ENCODE measurements at regions not wholly inside any gene's neighbourhood (a gene's known extent, or its start where the extent isn't known, plus 50 kb on each side); places are given as distances from the start of the nearest gene placed in this dataset.

GRCh38 chr3:21105784-21106183 is 645.2 kb downstream of the ZNF385D start (continued):
- no peak for TF ChIP-seq ATF2 (CRISPR knock-in tag; IDR thresholded peaks at IDR 0.05; ENCODE audit: borderline replicate concordance, low read depth)
- no peak for TF ChIP-seq ZNF317 (CRISPR knock-in tag; IDR thresholded peaks at IDR 0.05; ENCODE audit: borderline replicate concordance, low read depth)

GRCh38 chr3:21100656-21101359 is 650.2 kb downstream of the ZNF385D start:
- CTCF ChIA-PET: no interaction called here
- ATAC-seq: no peak
- no peak for TF ChIP-seq SP1 (CRISPR knock-in tag; conservative IDR thresholded peaks at IDR 0.05)
- no peak for TF ChIP-seq FOXJ3 (CRISPR knock-in tag; IDR thresholded peaks at IDR 0.05; ENCODE audit: borderline replicate concordance)
- TF ChIP-seq GRHL2 (CRISPR knock-in tag; IDR thresholded peaks at IDR 0.05; ENCODE audit: insufficient replicate concordance, severe bottlenecking): no peak
- TF ChIP-seq, protein P1, sequence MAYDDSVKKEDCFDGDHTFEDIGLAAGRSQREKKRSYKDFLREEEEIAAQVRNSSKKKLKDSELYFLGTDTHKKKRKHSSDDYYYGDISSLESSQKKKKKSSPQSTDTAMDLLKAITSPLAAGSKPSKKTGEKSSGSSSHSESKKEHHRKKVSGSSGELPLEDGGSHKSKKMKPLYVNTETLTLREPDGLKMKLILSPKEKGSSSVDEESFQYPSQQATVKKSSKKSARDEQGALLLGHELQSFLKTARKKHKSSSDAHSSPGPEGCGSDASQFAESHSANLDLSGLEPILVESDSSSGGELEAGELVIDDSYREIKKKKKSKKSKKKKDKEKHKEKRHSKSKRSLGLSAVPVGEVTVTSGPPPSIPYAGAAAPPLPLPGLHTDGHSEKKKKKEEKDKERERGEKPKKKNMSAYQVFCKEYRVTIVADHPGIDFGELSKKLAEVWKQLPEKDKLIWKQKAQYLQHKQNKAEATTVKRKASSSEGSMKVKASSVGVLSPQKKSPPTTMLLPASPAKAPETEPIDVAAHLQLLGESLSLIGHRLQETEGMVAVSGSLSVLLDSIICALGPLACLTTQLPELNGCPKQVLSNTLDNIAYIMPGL (CRISPR knock-in tag; IDR thresholded peaks at IDR 0.05): no peak
- no peak for TF ChIP-seq CTCF (IDR thresholded peaks at IDR 0.05)
- DNase-seq (ENCODE audit: low spot score): no peak
- H3K9me3 Mint-ChIP-seq: peaks cover 23% of the 10 kb centered on the region
- no peaks in the 10 kb centered on the region for H3K4me1 Mint-ChIP-seq
- no peak overlapping the region for H3K27ac Mint-ChIP-seq
- no peaks in the 10 kb centered on the region for H3K36me3 Mint-ChIP-seq
- POLR2A ChIA-PET: no interaction called here
- no peak overlapping the region for H3K4me3 Mint-ChIP-seq
- no peaks in the 10 kb centered on the region for H3K27me3 Mint-ChIP-seq (ENCODE audit: low read depth)

DNA sequence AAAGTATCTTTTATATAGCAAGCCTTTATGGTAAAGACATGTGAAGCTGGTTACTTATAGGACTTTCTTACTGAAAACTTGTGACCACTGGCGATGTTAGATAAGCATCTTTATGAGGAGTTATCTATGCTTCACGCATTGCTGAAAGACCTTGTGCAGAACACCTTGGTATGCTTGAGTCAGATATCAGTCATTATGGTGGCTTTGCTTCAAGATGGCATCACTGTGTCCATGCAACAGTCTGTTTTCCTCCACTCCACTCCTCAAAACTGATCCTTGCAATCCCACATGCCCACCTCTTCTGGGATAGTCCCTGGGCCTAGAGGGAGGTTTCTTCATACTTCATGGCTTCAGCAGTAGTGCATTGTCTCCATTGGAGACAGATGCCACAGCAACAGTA is 656.3 kb downstream of the ZNF385D start:
- H3K9me3 Mint-ChIP-seq: no peaks in the 10 kb centered on the region
- no peak overlapping the region for H3K27ac Mint-ChIP-seq
- TF ChIP-seq ZBTB21 (CRISPR knock-in tag; IDR thresholded peaks at IDR 0.05; ENCODE audit: borderline replicate concordance): no peak
- no peak for TF ChIP-seq ATF6 (CRISPR knock-in tag; IDR thresholded peaks at IDR 0.05)
- no peak for TF ChIP-seq SMAD3 (CRISPR knock-in tag; IDR thresholded peaks at IDR 0.05; ENCODE audit: borderline replicate concordance)
- TF ChIP-seq KAT7 (CRISPR knock-in tag; IDR thresholded peaks at IDR 0.05; ENCODE audit: borderline replicate concordance): no peak
- TF ChIP-seq, protein P1 (CRISPR knock-in tag; IDR thresholded peaks at IDR 0.05): no peak
- no peak for TF ChIP-seq RELA (CRISPR knock-in tag; IDR thresholded peaks at IDR 0.05; ENCODE audit: borderline replicate concordance)
- no peak for TF ChIP-seq SP1 (CRISPR knock-in tag; conservative IDR thresholded peaks at IDR 0.05)
- TF ChIP-seq CREB1 (CRISPR knock-in tag; IDR thresholded peaks at IDR 0.05): no peak
- no peak for TF ChIP-seq ATF2 (CRISPR knock-in tag; IDR thresholded peaks at IDR 0.05; ENCODE audit: borderline replicate concordance, low read depth)
- no peak for TF ChIP-seq CDX4 (CRISPR knock-in tag; IDR thresholded peaks at IDR 0.05; ENCODE audit: borderline replicate concordance)
- TF ChIP-seq, protein P2, sequence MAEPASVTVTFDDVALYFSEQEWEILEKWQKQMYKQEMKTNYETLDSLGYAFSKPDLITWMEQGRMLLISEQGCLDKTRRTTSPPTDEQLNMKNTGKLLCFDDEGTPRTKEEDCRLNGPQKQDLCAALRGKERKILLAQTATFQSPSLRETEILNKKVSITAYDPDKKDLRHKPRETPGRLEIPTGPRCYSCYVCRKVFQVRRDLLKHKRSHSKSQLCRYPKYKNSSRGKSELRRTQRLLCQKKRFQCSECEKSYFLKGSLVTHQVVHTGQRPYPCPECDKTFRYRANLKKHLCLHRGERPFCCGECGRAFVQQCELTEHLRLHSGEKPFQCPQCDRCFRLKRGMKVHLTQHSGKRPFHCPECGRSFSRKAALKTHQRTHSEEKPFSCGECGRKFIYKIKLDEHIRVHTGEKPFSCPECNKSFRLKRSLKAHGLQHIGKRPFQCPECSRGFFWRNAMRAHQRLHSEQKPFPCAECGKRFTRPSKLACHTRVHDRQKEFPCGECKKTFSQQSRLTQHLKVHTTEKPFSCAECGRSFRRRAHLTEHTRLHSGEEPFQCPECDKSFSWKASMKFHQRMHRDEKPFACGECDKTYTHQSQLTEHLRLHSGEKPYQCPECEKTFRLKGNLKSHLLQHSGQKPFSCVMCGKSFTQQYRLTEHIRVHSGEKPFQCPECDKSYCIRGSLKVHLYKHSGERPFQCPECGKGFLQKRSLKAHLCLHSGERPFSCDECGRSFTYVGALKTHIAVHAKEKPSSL (CRISPR knock-in tag; conservative IDR thresholded peaks at IDR 0.05): no peak
- TF ChIP-seq, protein P3, sequence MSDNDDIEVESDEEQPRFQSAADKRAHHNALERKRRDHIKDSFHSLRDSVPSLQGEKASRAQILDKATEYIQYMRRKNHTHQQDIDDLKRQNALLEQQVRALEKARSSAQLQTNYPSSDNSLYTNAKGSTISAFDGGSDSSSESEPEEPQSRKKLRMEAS (CRISPR knock-in tag; IDR thresholded peaks at IDR 0.05): no peak
- TF ChIP-seq CREM (CRISPR knock-in tag; IDR thresholded peaks at IDR 0.05): no peak

More for the DNA sequence above, 656.3 kb downstream of the ZNF385D start:
- H3K4me1 Mint-ChIP-seq: no peaks in the 10 kb centered on the region
- H3K27me3 Mint-ChIP-seq (ENCODE audit: low read depth): no peaks in the 10 kb centered on the region
- H3K4me3 Mint-ChIP-seq: no peak overlapping the region
- H3K36me3 Mint-ChIP-seq: no peaks in the 10 kb centered on the region
- ChIA-PET POLR2A (no interaction called here), CTCF (no interaction called here)
- DNase-seq (ENCODE audit: low spot score): no peak
- ATAC-seq: no peak
